Smooth muscle cell (in vitro differentiated cells): ENCODE measurements at regions not wholly inside any gene's neighbourhood (a gene's known extent, or its start where the extent isn't known, plus 50 kb on each side); places are given as distances from the start of the nearest gene placed in this dataset.

Experiments
- DNase-seq: peaks from one replicate; lab custom pipeline; 2025; ENCODE audit not compliant: unreplicated experiment; lab: John Stamatoyannopoulos, UW
- H2AFZ ChIP-seq: fragments of 200-600 bp; sonication (generic); 2 replicates; pipeline ENCODE4 v1.6.0; 2016; ENCODE audit warnings: antibody characterized with exemption, low read depth, mild to moderate bottlenecking
- H3F3A ChIP-seq: fragments of 200-600 bp; sonication (generic); 2 replicates; pipeline ENCODE4 v1.6.0; 2017; ENCODE audit warnings: antibody characterized with exemption, low read depth
- H3K27ac ChIP-seq: fragments of 200-600 bp; sonication (generic); 2 replicates; pipeline ENCODE4 v1.5.1; 2016; ENCODE audit warnings: low read depth, mild to moderate bottlenecking
- H3K27me3 ChIP-seq: fragments of 200-600 bp; sonication (generic); 2 replicates; pipeline ENCODE4 v1.6.1; 2016; ENCODE audit warnings: low read depth, mild to moderate bottlenecking
- H3K36me3 ChIP-seq: fragments of 200-600 bp; sonication (generic); 2 replicates; pipeline ENCODE4 v1.5.1; 2016; ENCODE audit warnings: low read depth
- H3K4me1 ChIP-seq: fragments of 200-600 bp; sonication (generic); 2 replicates; pipeline ENCODE4 v1.5.1; 2016; ENCODE audit warnings: low read depth
- H3K4me2 ChIP-seq: fragments of 200-600 bp; sonication (generic); 2 replicates; pipeline ENCODE4 v1.6.0; 2016; ENCODE audit warnings: mild to moderate bottlenecking
- H3K4me3 ChIP-seq: fragments of 200-600 bp; sonication (generic); 2 replicates; pipeline ENCODE4 v1.5.1; 2016; ENCODE audit warnings: mild to moderate bottlenecking
- H3K79me2 ChIP-seq: fragments of 200-600 bp; sonication (generic); 2 replicates; pipeline ENCODE4 v1.6.0; 2016; ENCODE audit warnings: low read depth, mild to moderate bottlenecking
- H3K9ac ChIP-seq: fragments of 200-600 bp; sonication (generic); 2 replicates; pipeline ENCODE4 v1.6.0; 2016; ENCODE audit warnings: low read depth
- H3K9me3 ChIP-seq: fragments of 200-600 bp; sonication (generic); replicated peaks from 2 replicates; pipeline ENCODE4 v1.5.1; 2016; ENCODE audit warnings: low read depth
- H4K20me1 ChIP-seq: fragments of 200-600 bp; sonication (generic); 2 replicates; pipeline ENCODE4 v1.6.0; 2016; ENCODE audit warnings: low read depth
- WGBS: methylation state at CpG from one replicate; pipeline ENCODE4 v1.1.7; 2016; ENCODE audit warnings: low lambda C conversion rate; 5-methylcytosine and 5-hydroxymethylcytosine counted together
- TF ChIP-seq, protein P1 (sequence below): fragments of 200-600 bp; sonication (generic); IDR thresholded peaks from 2 replicates; pipeline ENCODE4 v1.5.1; 2017; ENCODE audit warnings: borderline replicate concordance, mild to moderate bottlenecking, antibody characterized with exemption; ENCODE audit not compliant: insufficient read depth, poor library complexity, severe bottlenecking

DNA sequence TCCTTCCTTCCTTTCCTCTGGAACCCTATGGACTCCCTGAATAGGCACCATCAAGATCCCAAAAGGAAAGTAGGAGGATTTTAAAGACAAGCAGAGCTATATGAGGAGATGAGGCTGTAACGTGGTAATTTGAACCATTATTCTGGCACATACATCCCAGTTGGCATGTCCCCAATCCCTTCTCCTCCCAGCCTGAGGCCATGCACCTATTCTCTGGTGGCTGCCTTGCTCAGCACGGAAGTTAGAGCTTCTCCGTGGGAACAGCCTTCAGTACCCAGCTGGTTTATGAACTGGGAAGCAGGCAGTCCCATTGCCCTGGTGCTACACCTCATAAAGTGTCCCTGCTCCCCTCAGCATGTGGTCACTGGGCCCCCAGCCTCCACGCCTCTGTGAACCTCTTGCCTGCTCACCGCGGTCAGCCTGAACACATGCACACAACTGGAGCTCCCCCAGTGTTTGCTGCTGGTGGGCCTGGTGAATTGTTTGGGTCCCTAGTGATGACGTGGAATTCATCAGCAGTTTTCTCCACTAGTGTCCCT lies 139.9 kb upstream of the PLET1 start:
- Histone ChIP-seq H3K4me3 (no peak overlapping the region), H3K9ac (no peak overlapping the region), H3K9me3 (no peaks in the 10 kb centered on the region), H4K20me1 (no peaks in the 10 kb centered on the region), H2AFZ (no peak overlapping the region), H3K4me2 (no peak overlapping the region), H3K4me1 (no peaks in the 10 kb centered on the region), H3K27ac (no peak overlapping the region), H3K36me3 (no peaks in the 10 kb centered on the region), H3K27me3 (no peaks in the 10 kb centered on the region), H3F3A (no peaks in the 10 kb centered on the region), H3K79me2 (no peaks in the 10 kb centered on the region)
- DNase-seq: no peak
- TF ChIP-seq, protein P1, sequence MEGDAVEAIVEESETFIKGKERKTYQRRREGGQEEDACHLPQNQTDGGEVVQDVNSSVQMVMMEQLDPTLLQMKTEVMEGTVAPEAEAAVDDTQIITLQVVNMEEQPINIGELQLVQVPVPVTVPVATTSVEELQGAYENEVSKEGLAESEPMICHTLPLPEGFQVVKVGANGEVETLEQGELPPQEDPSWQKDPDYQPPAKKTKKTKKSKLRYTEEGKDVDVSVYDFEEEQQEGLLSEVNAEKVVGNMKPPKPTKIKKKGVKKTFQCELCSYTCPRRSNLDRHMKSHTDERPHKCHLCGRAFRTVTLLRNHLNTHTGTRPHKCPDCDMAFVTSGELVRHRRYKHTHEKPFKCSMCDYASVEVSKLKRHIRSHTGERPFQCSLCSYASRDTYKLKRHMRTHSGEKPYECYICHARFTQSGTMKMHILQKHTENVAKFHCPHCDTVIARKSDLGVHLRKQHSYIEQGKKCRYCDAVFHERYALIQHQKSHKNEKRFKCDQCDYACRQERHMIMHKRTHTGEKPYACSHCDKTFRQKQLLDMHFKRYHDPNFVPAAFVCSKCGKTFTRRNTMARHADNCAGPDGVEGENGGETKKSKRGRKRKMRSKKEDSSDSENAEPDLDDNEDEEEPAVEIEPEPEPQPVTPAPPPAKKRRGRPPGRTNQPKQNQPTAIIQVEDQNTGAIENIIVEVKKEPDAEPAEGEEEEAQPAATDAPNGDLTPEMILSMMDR: no peak
- WGBS: 84% methylated on average over 7 of the region's 7 CpGs

DNA sequence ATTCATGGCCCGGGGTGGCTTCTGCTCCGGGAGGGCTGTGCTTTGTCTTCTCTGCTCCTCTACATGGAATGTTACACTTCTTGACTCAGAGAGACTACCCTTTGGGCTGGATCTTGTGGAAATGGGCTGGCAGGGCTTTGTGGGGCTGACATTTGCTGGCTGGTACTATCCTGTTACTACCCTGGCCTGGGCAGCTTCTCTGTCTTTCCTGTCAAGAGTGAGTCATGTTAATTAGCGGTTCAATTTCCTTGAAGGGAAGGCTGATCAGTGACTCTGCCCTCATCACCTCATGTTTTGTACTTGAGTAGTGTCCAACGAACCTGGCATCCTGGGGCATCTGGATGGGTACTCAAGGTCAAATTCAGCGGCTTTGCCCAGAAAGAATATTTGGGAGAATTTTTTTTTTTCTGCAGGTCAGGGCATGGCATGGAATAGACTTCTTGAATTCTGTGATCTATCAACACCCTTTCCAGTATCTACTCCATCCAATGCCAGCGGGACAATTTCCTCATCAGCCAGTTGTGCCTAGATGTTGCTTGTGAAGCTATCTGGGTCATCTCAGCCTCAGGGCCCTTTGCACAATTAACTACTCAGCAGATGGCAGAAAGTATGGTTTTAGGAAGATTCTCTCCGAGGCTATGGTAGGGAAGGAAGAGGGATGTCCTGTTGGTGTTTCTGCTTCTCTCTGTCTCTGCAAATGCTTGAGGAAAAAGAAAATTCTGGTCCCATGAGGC lies 140.5 kb upstream of the PLET1 start:
- no peak overlapping the region for H3K4me3 ChIP-seq
- no peaks in the 10 kb centered on the region for H3K4me1 ChIP-seq
- H3K79me2 ChIP-seq: no peaks in the 10 kb centered on the region
- no peak for DNase-seq
- H3K9ac ChIP-seq: no peak overlapping the region
- no peak overlapping the region for H3K27ac ChIP-seq
- H3F3A ChIP-seq: no peaks in the 10 kb centered on the region
- H3K36me3 ChIP-seq: no peaks in the 10 kb centered on the region
- no peaks in the 10 kb centered on the region for H4K20me1 ChIP-seq
- TF ChIP-seq, protein P1: no peak
- no peak overlapping the region for H2AFZ ChIP-seq
- H3K9me3 ChIP-seq: no peaks in the 10 kb centered on the region
- no peaks in the 10 kb centered on the region for H3K27me3 ChIP-seq
- 90% methylated on average over 7 of the region's 7 CpGs for WGBS
- H3K4me2 ChIP-seq: no peak overlapping the region

DNA sequence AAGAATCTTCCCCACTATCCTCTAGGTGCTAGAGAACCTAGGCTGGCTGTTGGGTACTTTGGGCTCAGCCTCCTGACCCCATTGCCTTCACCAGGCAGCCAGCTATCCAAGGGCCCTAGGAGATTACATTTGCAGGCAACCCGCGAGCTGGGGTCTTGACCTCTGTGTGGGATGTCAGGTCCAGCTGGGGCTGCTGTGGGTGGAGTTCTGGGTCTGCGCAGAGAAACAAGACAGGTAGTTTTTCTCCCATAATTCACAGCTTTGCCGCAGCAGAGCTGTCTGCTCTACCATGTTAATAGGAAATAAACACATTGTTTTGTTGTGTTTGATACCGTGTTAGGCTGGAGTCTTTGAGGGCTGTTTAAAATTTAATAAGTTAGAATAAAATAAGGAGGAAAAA lies 142.8 kb upstream of the PLET1 start:
- no peak overlapping the region for H3K4me3 ChIP-seq
- H3K9ac ChIP-seq: no peak overlapping the region
- 94% methylated on average over 5 of the region's 5 CpGs for WGBS
- H3K9me3 ChIP-seq: no peaks in the 10 kb centered on the region
- no peak overlapping the region for H2AFZ ChIP-seq
- no peak for DNase-seq
- H3K79me2 ChIP-seq: no peaks in the 10 kb centered on the region
- no peaks in the 10 kb centered on the region for H3K36me3 ChIP-seq
- no peak overlapping the region for H3K27ac ChIP-seq
- no peak overlapping the region for H3K4me2 ChIP-seq
- H3F3A ChIP-seq: no peaks in the 10 kb centered on the region
- no peaks in the 10 kb centered on the region for H4K20me1 ChIP-seq
- H3K27me3 ChIP-seq: peaks cover 6% of the 10 kb centered on the region
- TF ChIP-seq, protein P1: no peak
- H3K4me1 ChIP-seq: no peaks in the 10 kb centered on the region

DNA sequence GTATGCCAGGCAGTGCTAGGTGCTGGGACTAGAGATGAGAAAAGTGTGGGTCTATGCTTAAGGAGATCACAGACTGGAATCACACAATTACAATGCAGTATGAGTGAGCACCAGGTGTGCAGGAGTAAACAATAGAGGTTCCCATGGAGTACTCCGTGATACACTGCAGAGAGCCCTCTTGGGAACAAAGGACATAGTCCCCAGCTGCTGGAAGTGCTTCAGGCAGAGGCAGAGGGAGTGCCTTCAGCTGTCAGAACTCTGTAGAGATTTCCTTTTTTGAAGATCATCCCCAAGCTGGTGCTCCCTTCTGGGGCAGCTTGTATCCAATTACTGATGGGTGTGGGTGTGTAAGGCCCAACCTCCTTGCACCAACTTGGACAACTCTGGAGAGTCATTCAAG lies 143.5 kb upstream of the PLET1 start:
- WGBS: 67% methylated on average over 1 of the region's 1 CpG
- Histone ChIP-seq H3K27ac (no peak overlapping the region), H3K9me3 (no peaks in the 10 kb centered on the region), H3K9ac (no peak overlapping the region), H3K36me3 (no peaks in the 10 kb centered on the region), H3K4me2 (no peak overlapping the region), H3K27me3 (peaks cover 6% of the 10 kb centered on the region), H3K4me1 (no peaks in the 10 kb centered on the region), H3F3A (no peaks in the 10 kb centered on the region), H3K79me2 (no peaks in the 10 kb centered on the region), H2AFZ (no peak overlapping the region), H4K20me1 (no peaks in the 10 kb centered on the region), H3K4me3 (no peak overlapping the region)
- no peak for DNase-seq
- TF ChIP-seq, protein P1: no peak
